ENCODE measurements at regions not wholly inside any gene's neighbourhood (a gene's known extent, or its start where the extent isn't known, plus 50 kb on each side); places are given as distances from the start of the nearest gene placed in this dataset.

DNA sequence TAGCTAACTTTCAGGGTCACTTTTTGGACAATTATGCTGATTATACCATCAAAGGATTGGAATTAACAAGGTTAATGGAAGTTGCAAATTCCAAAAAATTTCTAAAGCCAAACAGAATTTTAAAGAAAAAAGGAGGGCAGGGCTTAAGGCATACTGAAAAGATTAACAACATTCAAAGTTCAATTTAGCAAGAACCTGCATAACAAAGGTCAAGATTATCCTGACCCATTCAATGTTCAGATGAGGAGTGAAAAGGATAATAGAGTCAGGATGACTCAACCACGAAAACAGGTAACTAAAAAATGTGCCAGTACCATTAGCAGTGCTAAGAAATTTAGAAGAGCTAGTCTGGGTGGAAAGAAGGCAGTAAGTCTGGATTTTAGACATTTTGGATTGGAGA lies 139.8 kb upstream of the HNMT start:
- ChIA-PET CTCF (no interaction called here), POLR2A (no interaction called here)
- DNase-seq (ENCODE audit: extremely low spot score): no peak
- TF ChIP-seq TARDBP (IDR thresholded peaks at IDR 0.05) (no peak), L3MBTL2 (conservative IDR thresholded peaks at IDR 0.05) (no peak), ARNT (IDR thresholded peaks at IDR 0.05) (no peak), SUZ12 (IDR thresholded peaks at IDR 0.05) (no peak), FOXK2 (IDR thresholded peaks at IDR 0.05) (no peak), ELF4 (IDR thresholded peaks at IDR 0.05) (no peak), BHLHE40 (IDR thresholded peaks at IDR 0.05; ENCODE audit: borderline replicate concordance) (no peak), FOXM1 (IDR thresholded peaks at IDR 0.05; ENCODE audit: borderline replicate concordance) (no peak), LEF1 (IDR thresholded peaks at IDR 0.05; ENCODE audit: borderline replicate concordance) (no peak), HDGF (IDR thresholded peaks at IDR 0.05; ENCODE audit: borderline replicate concordance) (no peak), CTBP1 (IDR thresholded peaks at IDR 0.05; ENCODE audit: borderline replicate concordance) (no peak), ZNF384 (IDR thresholded peaks at IDR 0.05) (no peak), SP1 (IDR thresholded peaks at IDR 0.05) (no peak), NFRKB (IDR thresholded peaks at IDR 0.05) (no peak), FOXA1 (IDR thresholded peaks at IDR 0.05) (no peak)
- TF ChIP-seq, protein P1, sequence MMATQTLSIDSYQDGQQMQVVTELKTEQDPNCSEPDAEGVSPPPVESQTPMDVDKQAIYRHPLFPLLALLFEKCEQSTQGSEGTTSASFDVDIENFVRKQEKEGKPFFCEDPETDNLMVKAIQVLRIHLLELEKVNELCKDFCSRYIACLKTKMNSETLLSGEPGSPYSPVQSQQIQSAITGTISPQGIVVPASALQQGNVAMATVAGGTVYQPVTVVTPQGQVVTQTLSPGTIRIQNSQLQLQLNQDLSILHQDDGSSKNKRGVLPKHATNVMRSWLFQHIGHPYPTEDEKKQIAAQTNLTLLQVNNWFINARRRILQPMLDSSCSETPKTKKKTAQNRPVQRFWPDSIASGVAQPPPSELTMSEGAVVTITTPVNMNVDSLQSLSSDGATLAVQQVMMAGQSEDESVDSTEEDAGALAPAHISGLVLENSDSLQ (IDR thresholded peaks at IDR 0.05): no peak

- CTCF ChIA-PET: no interaction called here
- POLR2A ChIA-PET: no interaction called here
- TF ChIP-seq ELF4 (IDR thresholded peaks at IDR 0.05) (no peak), BHLHE40 (IDR thresholded peaks at IDR 0.05; ENCODE audit: borderline replicate concordance) (no peak), HDGF (IDR thresholded peaks at IDR 0.05; ENCODE audit: borderline replicate concordance) (no peak), TARDBP (IDR thresholded peaks at IDR 0.05) (no peak), LEF1 (IDR thresholded peaks at IDR 0.05; ENCODE audit: borderline replicate concordance) (no peak), SP1 (IDR thresholded peaks at IDR 0.05) (no peak), FOXK2 (IDR thresholded peaks at IDR 0.05) (no peak), ZNF384 (IDR thresholded peaks at IDR 0.05) (no peak), L3MBTL2 (conservative IDR thresholded peaks at IDR 0.05) (no peak), FOXM1 (IDR thresholded peaks at IDR 0.05; ENCODE audit: borderline replicate concordance) (no peak), CTBP1 (IDR thresholded peaks at IDR 0.05; ENCODE audit: borderline replicate concordance) (no peak), FOXA1 (IDR thresholded peaks at IDR 0.05) (no peak), ARNT (IDR thresholded peaks at IDR 0.05) (no peak), SUZ12 (IDR thresholded peaks at IDR 0.05) (no peak), NFRKB (IDR thresholded peaks at IDR 0.05) (no peak)
- TF ChIP-seq, protein P1 (IDR thresholded peaks at IDR 0.05): no peak
- DNase-seq (ENCODE audit: extremely low spot score): no peak
Observed at GRCh38 chr2:137826373-137827372, 137.6 kb upstream of the HNMT start.

- TF ChIP-seq ELF4 (IDR thresholded peaks at IDR 0.05) (no peak), FOXK2 (IDR thresholded peaks at IDR 0.05) (no peak), ZNF384 (IDR thresholded peaks at IDR 0.05) (no peak), SP1 (IDR thresholded peaks at IDR 0.05) (no peak), BHLHE40 (IDR thresholded peaks at IDR 0.05; ENCODE audit: borderline replicate concordance) (no peak), HDGF (IDR thresholded peaks at IDR 0.05; ENCODE audit: borderline replicate concordance) (no peak), LEF1 (IDR thresholded peaks at IDR 0.05; ENCODE audit: borderline replicate concordance) (no peak), SUZ12 (IDR thresholded peaks at IDR 0.05) (no peak), FOXM1 (IDR thresholded peaks at IDR 0.05; ENCODE audit: borderline replicate concordance) (no peak), CTBP1 (IDR thresholded peaks at IDR 0.05; ENCODE audit: borderline replicate concordance) (no peak), NFRKB (IDR thresholded peaks at IDR 0.05) (no peak), ARNT (IDR thresholded peaks at IDR 0.05) (no peak), L3MBTL2 (conservative IDR thresholded peaks at IDR 0.05) (no peak), TARDBP (IDR thresholded peaks at IDR 0.05) (no peak), FOXA1 (IDR thresholded peaks at IDR 0.05) (no peak)
- TF ChIP-seq, protein P1 (IDR thresholded peaks at IDR 0.05): no peak
- POLR2A ChIA-PET: no interaction called here
- DNase-seq (ENCODE audit: extremely low spot score): no peak
- CTCF ChIA-PET: no interaction called here
Observed at GRCh38 chr2:137828624-137829023, 135.6 kb upstream of the HNMT start.

DNA sequence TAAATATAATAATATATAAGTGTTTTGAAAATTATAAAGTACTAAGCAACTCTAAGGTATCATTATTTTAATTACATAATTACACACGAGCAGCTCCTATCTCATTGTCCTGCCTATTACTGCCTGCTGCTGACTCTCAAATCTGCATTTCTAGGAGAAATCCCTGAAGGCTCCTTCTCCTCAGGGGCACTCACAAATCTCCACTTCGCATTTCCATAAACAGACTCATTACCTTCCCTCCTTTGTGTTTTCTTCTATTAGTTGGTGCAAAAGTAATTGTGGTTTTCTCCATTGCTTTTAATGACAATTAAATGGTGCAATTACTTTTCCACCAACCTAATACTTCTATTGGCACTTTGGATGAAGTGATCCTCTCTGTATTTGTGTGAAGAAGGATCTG lies 135.0 kb upstream of the HNMT start:
- POLR2A ChIA-PET: no interaction called here
- no peak for TF ChIP-seq FOXK2 (IDR thresholded peaks at IDR 0.05)
- no peak for TF ChIP-seq TARDBP (IDR thresholded peaks at IDR 0.05)
- no peak for TF ChIP-seq LEF1 (IDR thresholded peaks at IDR 0.05; ENCODE audit: borderline replicate concordance)
- TF ChIP-seq ZNF384 (IDR thresholded peaks at IDR 0.05): no peak
- TF ChIP-seq, protein P1 (IDR thresholded peaks at IDR 0.05): no peak
- TF ChIP-seq FOXM1 (IDR thresholded peaks at IDR 0.05; ENCODE audit: borderline replicate concordance): no peak
- TF ChIP-seq FOXA1 (IDR thresholded peaks at IDR 0.05): no peak
- CTCF ChIA-PET: no interaction called here
- DNase-seq (ENCODE audit: extremely low spot score): no peak

DNA sequence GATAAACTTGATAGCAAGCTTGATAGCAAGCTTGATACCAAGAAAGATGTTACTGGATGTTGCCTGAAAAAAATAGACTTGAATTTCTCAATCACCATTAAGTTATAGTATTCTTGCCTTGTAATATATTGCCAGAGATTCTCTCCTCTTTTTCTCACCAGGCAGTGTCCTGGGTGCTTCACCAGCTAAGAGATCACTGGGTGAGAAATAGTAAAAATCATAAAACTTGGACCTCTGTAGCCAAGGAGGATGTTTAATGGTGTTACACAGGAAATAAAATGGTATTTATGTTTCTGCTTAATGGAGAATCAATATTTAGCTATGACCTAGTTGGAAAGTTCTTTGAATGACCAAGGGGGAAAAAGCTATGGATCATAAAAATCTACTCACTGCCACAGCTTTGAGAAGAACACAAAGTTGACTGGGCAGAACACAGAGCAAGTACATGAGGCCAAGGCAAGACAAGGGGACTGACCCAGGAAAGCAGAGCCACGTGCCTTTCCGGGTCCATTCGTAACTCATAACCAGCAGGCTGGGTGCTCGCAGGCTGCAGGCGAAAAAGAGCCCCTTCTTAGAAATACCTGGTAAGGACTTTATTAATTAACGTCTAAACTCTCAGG lies 129.4 kb upstream of the HNMT start:
- CTCF ChIA-PET: no interaction called here

More for the DNA sequence above, 129.4 kb upstream of the HNMT start:
- no peak for DNase-seq (ENCODE audit: extremely low spot score)
- TF ChIP-seq, protein P1 (IDR thresholded peaks at IDR 0.05): no peak
- TF ChIP-seq FOXA1 (IDR thresholded peaks at IDR 0.05) (no peak), L3MBTL2 (conservative IDR thresholded peaks at IDR 0.05) (no peak), CTBP1 (IDR thresholded peaks at IDR 0.05; ENCODE audit: borderline replicate concordance) (no peak), FOXM1 (IDR thresholded peaks at IDR 0.05; ENCODE audit: borderline replicate concordance) (no peak), HDGF (IDR thresholded peaks at IDR 0.05; ENCODE audit: borderline replicate concordance) (no peak), ARNT (IDR thresholded peaks at IDR 0.05) (no peak), ZNF384 (IDR thresholded peaks at IDR 0.05) (no peak), BHLHE40 (IDR thresholded peaks at IDR 0.05; ENCODE audit: borderline replicate concordance) (no peak), SP1 (IDR thresholded peaks at IDR 0.05) (no peak), FOXK2 (IDR thresholded peaks at IDR 0.05) (no peak), LEF1 (IDR thresholded peaks at IDR 0.05; ENCODE audit: borderline replicate concordance) (no peak), TARDBP (IDR thresholded peaks at IDR 0.05) (no peak), SUZ12 (IDR thresholded peaks at IDR 0.05) (no peak), ELF4 (IDR thresholded peaks at IDR 0.05) (no peak), NFRKB (IDR thresholded peaks at IDR 0.05) (no peak)
- POLR2A ChIA-PET: no interaction called here
